ENCODE measurements at regions not wholly inside any gene's neighbourhood (a gene's known extent, or its start where the extent isn't known, plus 50 kb on each side); places are given as distances from the start of the nearest gene placed in this dataset.
A peak's percentile ranks its signal among the peaks of the same experiment; 100 is the strongest.

DNA sequence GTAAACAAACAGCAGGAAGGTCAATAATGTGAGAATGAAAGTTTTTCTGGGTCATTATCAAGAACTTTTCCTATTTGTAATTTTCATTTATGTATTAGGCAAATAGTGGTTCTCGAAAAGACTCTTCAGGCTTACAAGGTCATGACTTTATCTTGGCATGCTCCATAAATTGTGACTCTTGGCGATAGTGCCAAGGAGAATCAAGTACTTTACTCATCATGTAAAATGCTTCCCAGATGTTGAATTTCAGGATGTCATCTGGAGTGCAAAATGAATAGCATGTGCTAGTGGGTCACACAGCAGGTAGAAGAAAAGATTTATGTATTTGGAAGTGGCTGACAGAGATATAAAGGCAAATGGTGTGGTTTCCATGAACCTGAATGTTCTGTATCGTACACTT is 1492.7 kb upstream of the PCDH20 start:
- no peak for DNase-seq (ENCODE audit: insufficient read length, low spot score)
- FAIRE-seq, result no peak
- TF ChIP-seq POLR2A (IDR thresholded peaks at IDR 0.05; ENCODE audit: low read depth, low read length), result no peak

GRCh38 chr13:62906896-62907295 is 1491.2 kb upstream of the PCDH20 start:
- no peak for TF ChIP-seq POLR2A (IDR thresholded peaks at IDR 0.05; ENCODE audit: low read depth, low read length)
- DNase-seq (ENCODE audit: insufficient read length, low spot score) (no peak), FAIRE-seq (no peak)

- DNase-seq (ENCODE audit: insufficient read length, low spot score) (no peak), FAIRE-seq (no peak)
- TF ChIP-seq POLR2A (IDR thresholded peaks at IDR 0.05; ENCODE audit: low read depth, low read length), result no peak
Observed at GRCh38 chr13:62906469-62906868, 1490.8 kb upstream of the PCDH20 start.

DNA sequence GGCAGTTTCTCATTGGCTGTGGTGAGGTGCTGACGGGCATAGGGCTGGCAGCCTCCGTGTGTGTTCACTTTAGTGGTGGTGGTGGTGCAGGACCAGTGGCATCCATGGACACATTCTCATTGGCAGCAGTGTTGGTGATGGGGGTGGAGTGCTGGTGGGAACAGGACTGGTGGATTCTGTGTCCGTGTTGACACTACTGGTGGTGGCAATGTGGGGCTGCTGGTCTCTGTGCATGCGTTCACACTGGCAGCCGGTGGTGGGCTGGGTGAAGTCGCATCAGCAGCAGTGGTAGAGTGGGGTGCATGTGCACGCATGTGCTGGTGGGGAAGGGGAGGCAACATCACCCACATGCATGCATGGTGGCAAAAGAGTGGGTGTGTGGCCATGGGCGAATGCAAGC is 1471.4 kb upstream of the PCDH20 start:
- TF ChIP-seq POLR2A (IDR thresholded peaks at IDR 0.05; ENCODE audit: low read depth, low read length), result no peak
- DNase-seq (ENCODE audit: insufficient read length, low spot score) (no peak), FAIRE-seq (no peak)

DNA sequence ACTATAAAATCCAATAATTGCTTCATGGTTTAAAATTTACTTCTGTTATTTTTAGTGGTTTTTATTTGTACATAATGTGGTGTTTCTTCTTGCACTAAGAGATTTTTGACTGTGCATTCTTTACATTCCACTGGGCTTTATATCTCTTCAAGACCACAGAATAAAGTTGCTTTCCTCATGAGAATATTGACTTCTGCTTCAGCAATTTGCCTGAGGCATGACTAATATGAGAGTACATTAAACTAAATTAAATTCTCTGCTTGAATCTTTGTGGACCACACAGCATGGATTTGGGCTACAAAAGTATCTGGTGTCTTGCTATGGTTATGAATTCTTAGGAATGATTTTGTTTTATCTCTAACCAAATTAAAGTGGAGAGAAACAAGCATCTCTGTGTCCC is 1463.4 kb upstream of the PCDH20 start:
- DNase-seq (ENCODE audit: insufficient read length, low spot score) (peak; percentile 4), FAIRE-seq (peak; percentile 30)
- TF ChIP-seq POLR2A (IDR thresholded peaks at IDR 0.05; ENCODE audit: low read depth, low read length), result no peak

- no peak for DNase-seq (ENCODE audit: insufficient read length, low spot score)
- FAIRE-seq, result no peak
- TF ChIP-seq POLR2A (IDR thresholded peaks at IDR 0.05; ENCODE audit: low read depth, low read length), result no peak
Observed at GRCh38 chr13:62875118-62875640, 1459.5 kb upstream of the PCDH20 start.

- FAIRE-seq, result no peak
Observed at GRCh38 chr13:62850331-62850730, 1434.7 kb upstream of the PCDH20 start.

DNA sequence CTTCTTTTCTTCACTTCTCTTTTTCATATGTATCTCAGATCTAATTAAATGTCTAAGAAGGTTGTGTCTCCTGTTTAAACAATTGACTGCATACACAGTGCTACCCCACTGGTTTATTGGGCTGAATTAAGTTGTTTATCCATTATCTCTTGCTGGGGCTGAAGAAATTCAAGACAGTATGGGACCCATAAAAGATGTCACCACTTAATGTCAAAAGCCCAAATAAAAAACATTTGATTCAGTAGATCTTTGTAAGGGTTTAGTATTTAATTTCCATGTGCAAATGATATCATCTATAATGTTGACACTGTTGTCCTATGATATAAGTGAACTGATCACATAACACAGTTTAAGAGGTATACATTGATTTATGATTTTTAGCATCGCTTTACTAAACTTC is 1431.9 kb upstream of the PCDH20 start:
- no peak for FAIRE-seq
- no peak for TF ChIP-seq POLR2A (IDR thresholded peaks at IDR 0.05; ENCODE audit: low read depth, low read length)
- DNase-seq (ENCODE audit: insufficient read length, low spot score), result no peak

More at GRCh38 chr13:62850331-62850730, 1434.7 kb upstream of the PCDH20 start:
- no peak for TF ChIP-seq POLR2A (IDR thresholded peaks at IDR 0.05; ENCODE audit: low read depth, low read length)
- DNase-seq (ENCODE audit: insufficient read length, low spot score), result no peak

DNA sequence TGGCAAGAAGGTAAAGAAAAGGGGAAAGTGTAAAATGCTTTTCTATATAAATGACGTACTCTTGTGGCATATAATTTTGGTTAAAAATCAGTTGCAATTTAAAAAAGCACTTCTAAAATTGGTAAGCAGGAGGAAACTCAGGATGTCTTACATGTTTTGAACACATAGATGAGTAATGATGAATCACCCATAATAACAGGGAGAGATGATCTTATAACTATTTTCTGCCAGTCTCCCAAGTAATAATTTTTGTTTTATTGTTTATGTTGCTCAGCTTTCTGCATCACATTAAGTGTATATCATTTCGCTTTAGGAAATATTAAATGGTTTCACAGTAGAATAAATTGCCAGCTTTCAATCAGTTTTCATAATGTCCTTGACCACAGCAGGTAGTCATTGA is 1430.7 kb upstream of the PCDH20 start:
- TF ChIP-seq POLR2A (IDR thresholded peaks at IDR 0.05; ENCODE audit: low read depth, low read length), result no peak
- DNase-seq (ENCODE audit: insufficient read length, low spot score) (no peak), FAIRE-seq (no peak)

- DNase-seq (ENCODE audit: insufficient read length, low spot score) (no peak), FAIRE-seq (no peak)
- TF ChIP-seq POLR2A (IDR thresholded peaks at IDR 0.05; ENCODE audit: low read depth, low read length), result no peak
Observed at GRCh38 chr13:62839338-62839737, 1423.7 kb upstream of the PCDH20 start.

- DNase-seq (ENCODE audit: insufficient read length, low spot score), result no peak
- FAIRE-seq, result no peak
- no peak for TF ChIP-seq POLR2A (IDR thresholded peaks at IDR 0.05; ENCODE audit: low read depth, low read length)
Observed at GRCh38 chr13:62838929-62839328, 1423.3 kb upstream of the PCDH20 start.

GRCh38 chr13:62837895-62838294 is 1422.2 kb upstream of the PCDH20 start:
- DNase-seq (ENCODE audit: insufficient read length, low spot score) (peak; percentile 0), FAIRE-seq (peak; percentile 41)
- no peak for TF ChIP-seq POLR2A (IDR thresholded peaks at IDR 0.05; ENCODE audit: low read depth, low read length)

- no peak for FAIRE-seq
- TF ChIP-seq POLR2A (IDR thresholded peaks at IDR 0.05; ENCODE audit: low read depth, low read length), result no peak
- DNase-seq (ENCODE audit: insufficient read length, low spot score), result no peak
Observed at GRCh38 chr13:62829486-62829885, 1413.8 kb upstream of the PCDH20 start.

- DNase-seq (ENCODE audit: insufficient read length, low spot score) (no peak), FAIRE-seq (no peak)
- TF ChIP-seq POLR2A (IDR thresholded peaks at IDR 0.05; ENCODE audit: low read depth, low read length), result no peak
Observed at GRCh38 chr13:62799931-62800436, 1384.3 kb upstream of the PCDH20 start.

DNA sequence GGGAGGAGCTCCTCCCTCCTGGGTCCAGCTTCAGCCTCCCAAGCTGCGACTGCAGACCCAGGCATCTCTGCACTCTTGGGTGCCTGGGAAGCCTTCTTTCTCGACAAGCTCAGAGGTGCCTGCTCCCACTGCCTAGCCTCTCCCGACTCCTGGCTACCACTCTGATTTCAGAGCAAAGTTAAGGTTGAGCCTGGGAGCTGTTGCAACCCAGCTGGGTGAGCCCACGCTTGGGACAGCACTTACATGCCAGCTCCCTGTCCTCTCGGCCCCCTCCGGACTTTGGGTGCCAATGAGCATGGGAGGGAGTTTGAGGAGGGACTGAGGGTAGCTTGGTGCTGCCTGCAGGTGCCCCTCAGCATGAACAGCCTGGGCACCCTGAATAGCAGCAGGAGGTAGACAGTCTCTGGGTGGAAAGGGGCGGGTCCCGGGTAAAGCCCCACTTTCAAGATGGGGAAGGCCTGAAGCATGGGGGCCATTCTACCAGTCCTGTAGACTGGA is 1383.4 kb upstream of the PCDH20 start:
- no peak for DNase-seq (ENCODE audit: insufficient read length, low spot score)
- TF ChIP-seq POLR2A (IDR thresholded peaks at IDR 0.05; ENCODE audit: low read depth, low read length), result no peak
- no peak for FAIRE-seq

GRCh38 chr13:62793850-62794249 is 1378.2 kb upstream of the PCDH20 start:
- no peak for TF ChIP-seq POLR2A (IDR thresholded peaks at IDR 0.05; ENCODE audit: low read depth, low read length)
- DNase-seq (ENCODE audit: insufficient read length, low spot score) (no peak), FAIRE-seq (no peak)

All from H54 (cell line).